NB4 (cell line): ENCODE measurements at regions not wholly inside any gene's neighbourhood (a gene's known extent, or its start where the extent isn't known, plus 50 kb on each side); places are given as distances from the start of the nearest gene placed in this dataset.

Experiments used
- DNase-seq: peaks from one replicate; pipeline ENCODE4 v3.0.0; 2010; ENCODE audit warnings: low read depth
- H3K4me3 ChIP-seq: one replicate; pipeline ENCODE4 v1.5.1; 2011; ENCODE audit warnings: mild to moderate bottlenecking, low read depth, low read length, moderate library complexity
- MYC ChIP-seq: IDR thresholded peaks from 2 replicates; pipeline ENCODE4 v1.6.1; 2011; ENCODE audit warnings: low read depth, low read length
- POLR2A ChIP-seq: IDR thresholded peaks from 2 replicates; pipeline ENCODE4 v1.6.1; 2011; ENCODE audit warnings: mild to moderate bottlenecking; ENCODE audit not compliant: insufficient read length; ENCODE audit errors: extremely low read depth
- TF ChIP-seq, protein P1 (sequence below): IDR thresholded peaks from 2 replicates; pipeline ENCODE4 v1.6.1; 2011; ENCODE audit warnings: low read depth, low read length
- TF ChIP-seq, protein P2 (sequence below): IDR thresholded peaks from one replicate; pipeline ENCODE4 v1.5.1; 2012; ENCODE audit warnings: low read depth, low read length

DNA sequence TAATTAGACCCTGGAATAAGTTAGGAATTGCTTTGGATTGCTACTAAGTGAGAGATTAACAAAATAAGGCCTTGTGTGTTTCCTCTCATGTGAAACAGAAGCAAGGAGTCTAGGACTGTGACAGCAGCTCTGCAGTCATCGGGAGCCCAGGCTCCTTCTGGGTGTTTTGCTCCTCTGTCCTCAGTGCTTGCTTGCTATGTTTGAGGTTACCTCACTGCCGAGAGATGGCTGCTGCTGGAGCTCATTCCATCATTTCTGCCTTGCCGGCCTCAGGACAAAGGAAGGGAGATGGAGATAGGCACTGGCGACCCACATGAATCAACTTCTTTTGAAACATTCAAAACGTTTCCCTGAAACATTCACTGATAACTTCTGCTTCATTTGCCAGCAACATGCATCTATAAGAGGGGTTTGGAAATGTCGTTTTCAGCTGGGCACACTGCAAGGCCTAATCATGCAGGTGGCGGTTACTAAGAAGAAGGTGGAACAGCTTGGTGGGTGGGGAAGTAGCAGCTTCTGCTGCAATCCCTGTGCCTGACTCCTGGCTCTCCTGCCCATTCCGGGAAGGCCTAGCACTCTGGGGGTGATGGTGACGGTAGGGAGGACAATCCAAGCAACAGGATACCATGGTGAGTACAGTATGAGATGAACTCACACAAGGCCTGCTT is 77.2 kb upstream of the CD180 start:
- H3K4me3 ChIP-seq, result no peak overlapping the region
- no peak for DNase-seq
- TF ChIP-seq, protein P1, sequence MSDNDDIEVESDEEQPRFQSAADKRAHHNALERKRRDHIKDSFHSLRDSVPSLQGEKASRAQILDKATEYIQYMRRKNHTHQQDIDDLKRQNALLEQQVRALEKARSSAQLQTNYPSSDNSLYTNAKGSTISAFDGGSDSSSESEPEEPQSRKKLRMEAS, result no peak
- TF ChIP-seq POLR2A, result no peak
- TF ChIP-seq MYC, result no peak
- TF ChIP-seq, protein P2, sequence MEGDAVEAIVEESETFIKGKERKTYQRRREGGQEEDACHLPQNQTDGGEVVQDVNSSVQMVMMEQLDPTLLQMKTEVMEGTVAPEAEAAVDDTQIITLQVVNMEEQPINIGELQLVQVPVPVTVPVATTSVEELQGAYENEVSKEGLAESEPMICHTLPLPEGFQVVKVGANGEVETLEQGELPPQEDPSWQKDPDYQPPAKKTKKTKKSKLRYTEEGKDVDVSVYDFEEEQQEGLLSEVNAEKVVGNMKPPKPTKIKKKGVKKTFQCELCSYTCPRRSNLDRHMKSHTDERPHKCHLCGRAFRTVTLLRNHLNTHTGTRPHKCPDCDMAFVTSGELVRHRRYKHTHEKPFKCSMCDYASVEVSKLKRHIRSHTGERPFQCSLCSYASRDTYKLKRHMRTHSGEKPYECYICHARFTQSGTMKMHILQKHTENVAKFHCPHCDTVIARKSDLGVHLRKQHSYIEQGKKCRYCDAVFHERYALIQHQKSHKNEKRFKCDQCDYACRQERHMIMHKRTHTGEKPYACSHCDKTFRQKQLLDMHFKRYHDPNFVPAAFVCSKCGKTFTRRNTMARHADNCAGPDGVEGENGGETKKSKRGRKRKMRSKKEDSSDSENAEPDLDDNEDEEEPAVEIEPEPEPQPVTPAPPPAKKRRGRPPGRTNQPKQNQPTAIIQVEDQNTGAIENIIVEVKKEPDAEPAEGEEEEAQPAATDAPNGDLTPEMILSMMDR, result no peak

DNA sequence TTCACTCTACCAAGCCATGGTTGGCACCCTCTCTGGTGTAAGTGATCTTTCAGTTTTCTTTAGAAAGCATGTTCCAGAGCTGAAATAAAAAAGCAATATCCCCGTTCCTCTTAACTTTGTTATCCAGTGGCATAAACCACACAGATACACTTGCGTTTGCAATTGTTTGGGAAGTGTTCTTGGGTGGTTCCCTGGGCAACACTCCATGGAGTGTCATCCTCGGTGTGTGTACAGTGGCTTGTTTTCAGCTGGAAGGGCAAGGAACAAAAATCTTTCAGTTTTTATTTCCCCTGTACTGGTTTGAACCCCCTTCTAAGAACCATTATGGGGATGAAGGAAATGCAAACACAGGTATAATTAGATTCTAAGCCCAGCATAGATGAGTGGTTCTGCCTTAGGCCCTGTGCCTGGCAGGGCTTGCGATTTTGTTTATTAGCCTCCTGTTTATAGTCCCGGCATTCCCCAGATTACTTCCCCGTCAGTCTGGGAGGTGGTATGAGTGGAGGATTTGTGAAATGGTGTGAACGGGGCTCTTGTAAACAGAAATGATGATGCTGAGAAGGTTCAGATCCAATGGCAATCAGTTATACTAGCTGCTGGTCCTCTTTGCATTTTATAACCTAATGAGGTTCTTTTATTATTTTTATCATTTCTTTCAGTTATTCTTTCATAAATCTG is 76.0 kb upstream of the CD180 start:
- DNase-seq, result no peak
- H3K4me3 ChIP-seq, result no peak overlapping the region
- TF ChIP-seq, protein P2, result no peak
- TF ChIP-seq, protein P1, result no peak
- no peak for TF ChIP-seq MYC
- no peak for TF ChIP-seq POLR2A

DNA sequence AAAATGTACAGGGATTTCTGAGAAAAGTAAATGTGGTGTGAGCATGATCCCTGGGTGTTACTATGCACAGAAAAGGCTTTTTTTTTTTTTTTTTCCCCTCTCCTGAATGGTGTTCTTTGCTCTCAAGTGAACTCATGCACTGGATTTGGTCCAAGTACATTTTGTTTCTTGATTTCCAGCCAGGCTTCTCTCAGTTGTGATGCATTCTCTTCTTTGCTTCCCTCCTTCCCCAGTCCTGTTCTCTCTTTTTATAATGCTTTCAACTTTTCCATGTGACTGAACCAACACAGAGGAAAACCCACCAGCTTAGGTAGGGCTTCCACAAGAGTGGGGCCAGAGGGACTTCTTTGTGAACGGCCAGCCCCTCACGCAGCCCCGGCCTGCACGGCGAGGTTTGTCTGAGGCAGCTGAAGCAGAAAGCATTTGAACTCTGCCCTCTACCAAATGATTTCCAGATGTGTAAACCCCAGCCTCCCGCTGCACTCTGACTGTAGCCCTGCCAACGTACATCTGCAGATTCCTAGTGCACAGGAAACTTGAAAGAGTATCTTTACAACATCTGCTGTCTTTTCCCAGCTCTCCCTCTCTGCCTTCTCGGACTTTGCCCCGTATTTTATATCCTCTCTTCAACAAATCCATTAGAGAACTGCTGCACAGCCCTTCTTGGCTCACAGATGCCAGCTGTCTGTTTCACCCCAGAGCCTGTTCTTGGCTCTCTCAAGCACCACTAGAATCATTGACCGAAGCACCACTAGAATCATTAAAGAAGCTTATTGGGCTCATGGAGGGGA is 71.8 kb upstream of the CD180 start:
- TF ChIP-seq POLR2A (no peak), MYC (no peak)
- TF ChIP-seq, protein P2, result no peak
- TF ChIP-seq, protein P1, result no peak
- no peak overlapping the region for H3K4me3 ChIP-seq
- DNase-seq, result no peak

DNA sequence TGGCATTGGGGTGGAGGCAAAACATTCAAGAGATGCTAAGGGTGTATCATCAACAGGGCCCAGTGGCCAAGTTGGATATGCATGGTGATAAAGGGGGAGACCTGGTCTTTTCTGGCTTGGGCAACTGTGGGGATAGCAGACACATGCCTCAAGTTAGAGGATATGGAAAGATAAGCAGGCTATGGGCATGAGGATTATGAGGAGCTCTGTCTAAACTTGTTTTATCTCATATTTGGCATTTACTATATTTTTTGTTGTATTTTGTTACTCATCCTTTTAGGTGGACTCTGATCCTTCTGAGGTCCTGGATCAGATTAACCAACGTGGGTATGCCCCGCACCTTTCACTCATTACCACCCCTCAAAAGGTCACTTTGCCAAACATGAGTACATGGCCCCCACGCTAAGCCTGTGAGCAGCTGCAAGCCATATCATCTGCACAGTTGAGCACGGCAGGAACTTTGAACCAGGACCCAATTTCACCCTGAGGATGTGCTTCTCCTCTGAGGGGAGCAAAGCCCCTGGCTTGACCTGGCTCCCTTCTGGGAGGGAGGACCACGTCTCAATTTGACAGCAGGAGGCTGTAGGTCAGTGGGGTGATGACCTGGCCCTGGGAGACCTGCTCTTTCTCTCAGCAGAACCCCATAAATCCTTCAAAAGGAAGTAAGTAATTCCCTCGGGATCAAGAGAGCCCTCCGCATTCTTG is 71.1 kb upstream of the CD180 start:
- DNase-seq, result no peak
- TF ChIP-seq, protein P2, result no peak
- TF ChIP-seq MYC, result no peak
- TF ChIP-seq POLR2A, result no peak
- no peak overlapping the region for H3K4me3 ChIP-seq

DNA sequence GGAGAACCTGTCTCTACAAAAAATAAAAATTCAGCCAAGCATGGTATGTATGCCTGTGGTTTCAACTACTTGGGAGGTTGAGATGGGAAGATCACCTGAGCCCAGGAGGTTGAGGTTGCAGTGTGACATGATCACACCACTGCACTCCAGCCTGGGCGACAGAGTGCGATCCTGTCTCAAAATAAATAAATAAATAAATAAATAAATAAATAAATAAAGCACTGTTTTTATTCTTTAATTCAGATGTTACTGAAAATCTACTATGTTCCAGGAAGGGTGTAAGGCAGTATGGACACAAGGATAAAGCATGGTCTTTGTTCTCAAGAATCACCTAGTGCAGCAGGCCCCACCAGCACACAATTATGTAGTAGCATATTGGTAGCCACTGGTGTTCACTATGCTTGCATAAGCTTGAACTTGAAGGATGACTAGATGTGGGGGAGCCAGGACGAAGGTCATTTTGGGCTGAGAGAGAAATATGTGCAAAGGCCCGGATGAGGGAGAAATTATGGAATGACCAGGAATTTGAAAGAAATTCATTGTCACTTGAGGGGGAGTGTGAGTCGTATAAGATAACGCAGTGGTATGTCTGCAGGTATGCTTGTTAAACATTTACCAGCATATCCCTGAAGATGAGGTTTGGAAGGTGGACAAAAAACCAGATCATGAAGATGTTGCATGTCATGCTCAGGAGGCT is 70.2 kb upstream of the CD180 start:
- DNase-seq, result no peak
- TF ChIP-seq, protein P1, result no peak
- TF ChIP-seq, protein P2, result no peak
- TF ChIP-seq POLR2A, result no peak
- TF ChIP-seq MYC, result no peak
- H3K4me3 ChIP-seq, result no peak overlapping the region
